HL-60 (cell line): ENCODE measurements at regions not wholly inside any gene's neighbourhood (a gene's known extent, or its start where the extent isn't known, plus 50 kb on each side); places are given as distances from the start of the nearest gene placed in this dataset.

Experiments
- CTCF ChIP-seq: IDR thresholded peaks from one replicate; pipeline ENCODE4 v1.5.1; 2011; ENCODE audit warnings: low read length, control low read depth, inconsistent platforms; ENCODE audit not compliant: insufficient read depth
- SPI1 ChIP-seq: IDR thresholded peaks from 2 replicates; pipeline ENCODE4 v1.6.1; 2012; ENCODE audit warnings: low read depth, mild to moderate bottlenecking, borderline replicate concordance

- TF ChIP-seq CTCF (no peak), SPI1 (no peak)
These were observed 545.4 kb upstream of the IL12A start for GRCh38 chr3:159443266-159443665.
